Heart left ventricle (tissue), 13 donors: ENCODE measurements at regions not wholly inside any gene's neighbourhood (a gene's known extent, or its start where the extent isn't known, plus 50 kb on each side); places are given as distances from the start of the nearest gene placed in this dataset.

ENCODE experiments used
- CTCF ChIP-seq, 12 donors: fragments of 200-600 bp; sonication (generic) in 4 of 12; IDR thresholded peaks; one replicate each; pipeline versions ENCODE4 v1.5.0 to v1.8.0; 2018 to 2022; ENCODE audit warnings: antibody characterized with exemption in 12 of 12, mild to moderate bottlenecking in 5 of 12
- POLR2A ChIP-seq, 2 donors: fragments of 450-650 bp; IDR thresholded peaks; one replicate each; pipeline ENCODE4 v1.6.1; 2017; ENCODE audit warnings: antibody characterized with exemption in 2 of 2, mild to moderate bottlenecking in 2 of 2, moderate library complexity in 2 of 2
- donor health status: ischemic (EF 13 %, LVEDD 7.1; RV severe dilation, severe dysfunction).
- donor health status: DM: no; HTN: yes; CAD: no.
- donor health status: DM: no; HTN: no; CAD: no.
- donor health status: ischemic (EF 25% LVEDD 6.9; RV normal size, moderate dysfunction).
- donor health status: ischemic (EF 25% LVEDD 5.7; RV mildly dilated, moderate dysfunction).
- donor health status: ischemic (EF 35%, LVEDD 5.7; RV mildly dilated, moderate dysfunction).
- donor health status: nonischemic (EF 11% LVEDD 7.7; RV severe dilation, severe dysfunction).
- donor health status: DM: yes; HTN: yes; CAD: no.
- donor health status: PGD.
- donor health status: ischemic (EF 29% LVEDD 5.4; RV normal size, mild dysfunction).
- donor health status: nonischemic (EF 23%, LVEDD 6.1; RV moderate dilation, normal function).

GRCh38 chr6:40285535-40285934 lies 301.6 kb downstream of the LRFN2 start:
- TF ChIP-seq CTCF (IDR thresholded peaks at IDR 0.05), result no peak
- TF ChIP-seq POLR2A (IDR thresholded peaks at IDR 0.05), result no peak
